Ascending aorta (tissue), 2 donors: ENCODE measurements at regions not wholly inside any gene's neighbourhood (a gene's known extent, or its start where the extent isn't known, plus 50 kb on each side); places are given as distances from the start of the nearest gene placed in this dataset.

Experiments
- DNase-seq, 2 donors: peaks; one replicate each; pipeline ENCODE4 v3.0.0-alpha.2; 2019; ENCODE audit warnings: low spot score in 2 of 2
- H3K27ac ChIP-seq, 2 donors: fragments of 200-600 bp; sonication (generic); one replicate each; pipeline ENCODE4 v1.5.1; 2016 to 2017; ENCODE audit warnings: mild to moderate bottlenecking in 1 of 2
- H3K27me3 ChIP-seq: fragments of 200-600 bp; sonication (generic); one replicate; pipeline ENCODE4 v1.5.1; 2017
- H3K36me3 ChIP-seq, 2 donors: fragments of 200-600 bp; sonication (generic); one replicate each; pipeline ENCODE4 v1.5.1; 2016
- H3K4me1 ChIP-seq, 2 donors: fragments of 200-600 bp; sonication (generic); one replicate each; pipeline ENCODE4 v1.5.1; 2016 to 2017; ENCODE audit warnings: mild to moderate bottlenecking in 1 of 2
- H3K4me3 ChIP-seq, 2 donors: fragments of 200-600 bp; sonication (generic); one replicate each; pipeline ENCODE4 v1.5.1; 2016 to 2017; ENCODE audit warnings: mild to moderate bottlenecking in 1 of 2
- H3K9me3 ChIP-seq, 2 donors: fragments of 200-600 bp; sonication (generic); one replicate each; pipeline ENCODE4 v1.5.1; 2016
- intact Hi-C: fragments of 100-400 bp; cut with DNase I; formaldehyde crosslinking; loops from one replicate; pipeline ENCODE4 v1.15.1; 2023
- TF ChIP-seq, protein P1 (sequence below), 3 experiments: fragments of 200-600 bp in 2 of 3; fragments of 450-650 bp in 1 of 3; sonication (generic) in 2 of 3; IDR thresholded peaks; one replicate each; pipeline ENCODE4 v1.5.1; 2016 to 2019; ENCODE audit warnings: antibody characterized with exemption in 3 of 3, mild to moderate bottlenecking in 1 of 3, moderate library complexity in 1 of 3

DNA sequence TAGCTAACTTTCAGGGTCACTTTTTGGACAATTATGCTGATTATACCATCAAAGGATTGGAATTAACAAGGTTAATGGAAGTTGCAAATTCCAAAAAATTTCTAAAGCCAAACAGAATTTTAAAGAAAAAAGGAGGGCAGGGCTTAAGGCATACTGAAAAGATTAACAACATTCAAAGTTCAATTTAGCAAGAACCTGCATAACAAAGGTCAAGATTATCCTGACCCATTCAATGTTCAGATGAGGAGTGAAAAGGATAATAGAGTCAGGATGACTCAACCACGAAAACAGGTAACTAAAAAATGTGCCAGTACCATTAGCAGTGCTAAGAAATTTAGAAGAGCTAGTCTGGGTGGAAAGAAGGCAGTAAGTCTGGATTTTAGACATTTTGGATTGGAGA is 139.8 kb upstream of the HNMT start:
- Histone ChIP-seq H3K27me3 (no peaks in the 10 kb centered on the region), H3K27ac (no peak overlapping the region), H3K4me1 (no peaks in the 10 kb centered on the region), H3K4me3 (no peak overlapping the region), H3K36me3 (no peaks in the 10 kb centered on the region), H3K9me3 (no peaks in the 10 kb centered on the region)
- intact Hi-C loops, result no loop called here
- TF ChIP-seq, protein P1, sequence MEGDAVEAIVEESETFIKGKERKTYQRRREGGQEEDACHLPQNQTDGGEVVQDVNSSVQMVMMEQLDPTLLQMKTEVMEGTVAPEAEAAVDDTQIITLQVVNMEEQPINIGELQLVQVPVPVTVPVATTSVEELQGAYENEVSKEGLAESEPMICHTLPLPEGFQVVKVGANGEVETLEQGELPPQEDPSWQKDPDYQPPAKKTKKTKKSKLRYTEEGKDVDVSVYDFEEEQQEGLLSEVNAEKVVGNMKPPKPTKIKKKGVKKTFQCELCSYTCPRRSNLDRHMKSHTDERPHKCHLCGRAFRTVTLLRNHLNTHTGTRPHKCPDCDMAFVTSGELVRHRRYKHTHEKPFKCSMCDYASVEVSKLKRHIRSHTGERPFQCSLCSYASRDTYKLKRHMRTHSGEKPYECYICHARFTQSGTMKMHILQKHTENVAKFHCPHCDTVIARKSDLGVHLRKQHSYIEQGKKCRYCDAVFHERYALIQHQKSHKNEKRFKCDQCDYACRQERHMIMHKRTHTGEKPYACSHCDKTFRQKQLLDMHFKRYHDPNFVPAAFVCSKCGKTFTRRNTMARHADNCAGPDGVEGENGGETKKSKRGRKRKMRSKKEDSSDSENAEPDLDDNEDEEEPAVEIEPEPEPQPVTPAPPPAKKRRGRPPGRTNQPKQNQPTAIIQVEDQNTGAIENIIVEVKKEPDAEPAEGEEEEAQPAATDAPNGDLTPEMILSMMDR (IDR thresholded peaks at IDR 0.05), result no peak
- no peak for DNase-seq

DNA sequence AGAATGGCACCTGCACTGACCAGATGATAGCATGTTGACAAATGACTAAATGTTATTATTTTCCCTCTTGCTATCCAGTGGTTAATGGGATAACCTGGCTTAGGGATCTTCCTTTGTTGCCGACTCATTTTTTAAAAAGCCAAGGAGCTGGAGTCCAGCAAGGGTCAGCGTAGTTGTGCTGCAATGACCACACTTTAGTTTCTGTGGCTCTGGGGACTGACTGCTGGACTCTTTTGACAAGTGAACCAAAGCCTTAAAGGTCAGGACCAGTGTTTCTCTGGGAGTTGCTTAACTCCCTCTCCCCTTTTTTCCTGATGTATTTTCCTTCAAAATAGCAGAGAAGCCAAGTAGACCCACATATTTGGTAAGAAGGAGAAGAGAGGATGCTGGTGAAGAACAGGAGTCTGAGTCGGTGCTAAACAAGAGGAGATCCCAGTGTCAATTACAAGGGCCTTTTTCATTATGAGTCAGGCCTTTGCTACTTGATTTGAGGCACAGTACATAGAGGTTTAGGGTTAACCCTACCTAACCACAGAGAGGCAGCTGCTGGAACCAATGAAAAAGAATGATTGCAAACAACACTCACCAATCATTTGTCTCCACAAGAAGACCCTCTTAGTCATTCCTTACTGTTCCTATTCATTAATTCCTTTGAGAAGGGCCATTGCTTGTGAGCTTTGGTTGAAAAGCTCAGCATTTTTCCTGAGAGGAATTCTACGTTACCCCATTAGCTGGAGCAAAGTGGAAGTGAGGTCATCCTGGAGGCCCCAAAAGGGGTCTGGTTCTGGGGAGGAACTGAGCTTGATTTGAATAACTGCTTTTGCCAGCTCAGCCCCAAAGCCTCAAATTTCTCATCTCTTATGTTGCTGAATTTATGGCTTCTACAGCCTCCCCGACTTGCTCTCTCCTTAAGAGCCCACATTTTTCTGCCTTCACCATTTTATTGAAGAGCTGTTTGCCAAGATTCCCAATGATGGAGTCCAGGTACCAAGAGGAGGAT is 137.6 kb upstream of the HNMT start:
- Histone ChIP-seq H3K27ac (no peak overlapping the region), H3K9me3 (no peaks in the 10 kb centered on the region), H3K27me3 (no peaks in the 10 kb centered on the region), H3K4me1 (no peaks in the 10 kb centered on the region), H3K4me3 (no peak overlapping the region), H3K36me3 (no peaks in the 10 kb centered on the region)
- DNase-seq, result no peak
- TF ChIP-seq, protein P1 (IDR thresholded peaks at IDR 0.05), result no peak
- intact Hi-C loops, result no loop called here

DNA sequence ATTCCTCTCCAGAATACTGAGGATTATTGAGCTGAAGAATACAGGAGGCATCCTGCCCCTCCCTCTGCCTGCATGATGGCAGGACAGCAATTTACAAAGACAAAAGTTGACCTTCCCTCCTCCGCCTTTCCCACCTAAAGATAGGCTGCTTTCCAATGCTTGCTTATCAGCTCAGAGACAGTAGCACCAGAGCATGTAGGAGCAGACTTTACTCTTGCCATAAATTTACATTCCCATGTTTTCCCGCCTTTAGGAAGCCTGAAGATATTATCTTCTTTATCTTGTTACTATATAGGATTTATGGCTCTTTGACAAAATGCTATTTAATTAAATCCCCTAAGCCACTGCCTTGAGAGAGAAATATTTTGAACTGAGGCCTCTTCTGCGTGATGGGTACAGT is 135.6 kb upstream of the HNMT start:
- intact Hi-C loops, result no loop called here
- H3K36me3 ChIP-seq, result no peaks in the 10 kb centered on the region
- H3K27ac ChIP-seq, result no peak overlapping the region
- DNase-seq, result no peak
- H3K27me3 ChIP-seq, result no peaks in the 10 kb centered on the region
- TF ChIP-seq, protein P1 (IDR thresholded peaks at IDR 0.05), result no peak
- H3K9me3 ChIP-seq, result no peaks in the 10 kb centered on the region
- H3K4me1 ChIP-seq, result no peaks in the 10 kb centered on the region
- no peak overlapping the region for H3K4me3 ChIP-seq

DNA sequence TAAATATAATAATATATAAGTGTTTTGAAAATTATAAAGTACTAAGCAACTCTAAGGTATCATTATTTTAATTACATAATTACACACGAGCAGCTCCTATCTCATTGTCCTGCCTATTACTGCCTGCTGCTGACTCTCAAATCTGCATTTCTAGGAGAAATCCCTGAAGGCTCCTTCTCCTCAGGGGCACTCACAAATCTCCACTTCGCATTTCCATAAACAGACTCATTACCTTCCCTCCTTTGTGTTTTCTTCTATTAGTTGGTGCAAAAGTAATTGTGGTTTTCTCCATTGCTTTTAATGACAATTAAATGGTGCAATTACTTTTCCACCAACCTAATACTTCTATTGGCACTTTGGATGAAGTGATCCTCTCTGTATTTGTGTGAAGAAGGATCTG is 135.0 kb upstream of the HNMT start:
- H3K4me1 ChIP-seq, result no peaks in the 10 kb centered on the region
- DNase-seq, result no peak
- H3K27ac ChIP-seq, result no peak overlapping the region
- H3K9me3 ChIP-seq, result no peaks in the 10 kb centered on the region
- H3K36me3 ChIP-seq, result no peaks in the 10 kb centered on the region
- H3K4me3 ChIP-seq, result no peak overlapping the region
- TF ChIP-seq, protein P1 (IDR thresholded peaks at IDR 0.05), result no peak
- intact Hi-C loops, result no loop called here
- no peaks in the 10 kb centered on the region for H3K27me3 ChIP-seq

DNA sequence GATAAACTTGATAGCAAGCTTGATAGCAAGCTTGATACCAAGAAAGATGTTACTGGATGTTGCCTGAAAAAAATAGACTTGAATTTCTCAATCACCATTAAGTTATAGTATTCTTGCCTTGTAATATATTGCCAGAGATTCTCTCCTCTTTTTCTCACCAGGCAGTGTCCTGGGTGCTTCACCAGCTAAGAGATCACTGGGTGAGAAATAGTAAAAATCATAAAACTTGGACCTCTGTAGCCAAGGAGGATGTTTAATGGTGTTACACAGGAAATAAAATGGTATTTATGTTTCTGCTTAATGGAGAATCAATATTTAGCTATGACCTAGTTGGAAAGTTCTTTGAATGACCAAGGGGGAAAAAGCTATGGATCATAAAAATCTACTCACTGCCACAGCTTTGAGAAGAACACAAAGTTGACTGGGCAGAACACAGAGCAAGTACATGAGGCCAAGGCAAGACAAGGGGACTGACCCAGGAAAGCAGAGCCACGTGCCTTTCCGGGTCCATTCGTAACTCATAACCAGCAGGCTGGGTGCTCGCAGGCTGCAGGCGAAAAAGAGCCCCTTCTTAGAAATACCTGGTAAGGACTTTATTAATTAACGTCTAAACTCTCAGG is 129.4 kb upstream of the HNMT start:
- TF ChIP-seq, protein P1 (IDR thresholded peaks at IDR 0.05), result no peak
- no peaks in the 10 kb centered on the region for H3K36me3 ChIP-seq
- H3K27me3 ChIP-seq, result no peaks in the 10 kb centered on the region
- intact Hi-C loops, result loop anchor here (5.0 kb wide), 2 partner anchors 903 to 1923 kb away; no protein-coding TSS in a partner anchor
- no peaks in the 10 kb centered on the region for H3K9me3 ChIP-seq
- no peak for DNase-seq
- H3K4me3 ChIP-seq, result no peak overlapping the region
- no peaks in the 10 kb centered on the region for H3K4me1 ChIP-seq
- no peak overlapping the region for H3K27ac ChIP-seq
